ENCODE measurements at regions not wholly inside any gene's neighbourhood (a gene's known extent, or its start where the extent isn't known, plus 50 kb on each side); places are given as distances from the start of the nearest gene placed in this dataset.

DNA sequence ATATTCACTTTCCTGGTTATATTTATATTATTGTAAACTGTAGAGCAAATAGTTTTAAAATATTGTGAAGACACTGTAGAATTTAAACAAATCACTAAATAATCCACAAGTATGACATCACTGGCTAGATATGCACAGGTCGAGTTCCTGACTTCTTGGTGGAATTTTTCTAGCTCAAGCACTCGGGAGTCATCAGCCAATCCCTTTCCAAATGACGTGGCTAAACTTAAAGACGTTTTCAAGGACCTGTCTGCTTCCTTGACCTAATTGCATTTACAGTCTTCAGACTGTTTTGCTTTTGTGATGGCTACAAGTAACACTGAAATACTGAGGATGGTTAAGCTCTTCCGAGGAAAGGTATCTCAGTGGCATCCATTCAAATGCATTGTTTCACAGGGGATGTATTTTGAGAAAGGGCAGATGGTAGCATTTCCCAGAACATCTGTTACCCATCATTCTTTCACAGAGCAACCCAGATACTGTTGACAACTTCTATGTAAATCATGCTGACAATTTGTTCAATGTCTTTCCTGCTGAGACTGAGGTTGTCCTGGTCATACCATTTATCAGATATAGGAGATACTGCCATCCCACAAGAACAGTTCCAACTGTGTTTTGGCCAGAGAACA, 262.8 kb downstream of the CDH10 start:
- ATAC-seq (ENCODE audit: insufficient read depth, low FRiP score) (no peak), DNase-seq (no peak)
- Histone ChIP-seq H3K27me3 (ENCODE audit: control insufficient read depth in 3 of 3, insufficient read depth in 3 of 3, low read length in 2 of 3) (no peaks in the 10 kb centered on the region), H3K4me1 (ENCODE audit: control insufficient read depth in 5 of 5, insufficient read depth in 5 of 5, low read length in 5 of 5) (no peaks in the 10 kb centered on the region), H3K27ac (ENCODE audit: low read depth in 1 of 2, low read length in 1 of 2) (no peak overlapping the region), H3K9me3 (ENCODE audit: control insufficient read depth in 4 of 4, insufficient read depth in 3 of 4, low read length in 3 of 4) (no peaks in the 10 kb centered on the region), H3K36me3 (ENCODE audit: control insufficient read depth in 4 of 4, insufficient read depth in 4 of 4, low read length in 4 of 4) (no peaks in the 10 kb centered on the region), H3K4me3 (no peak overlapping the region), H3K9ac (ENCODE audit: insufficient read depth in 1 of 2, low read length in 2 of 2) (no peak overlapping the region)
- TF ChIP-seq, protein P1, sequence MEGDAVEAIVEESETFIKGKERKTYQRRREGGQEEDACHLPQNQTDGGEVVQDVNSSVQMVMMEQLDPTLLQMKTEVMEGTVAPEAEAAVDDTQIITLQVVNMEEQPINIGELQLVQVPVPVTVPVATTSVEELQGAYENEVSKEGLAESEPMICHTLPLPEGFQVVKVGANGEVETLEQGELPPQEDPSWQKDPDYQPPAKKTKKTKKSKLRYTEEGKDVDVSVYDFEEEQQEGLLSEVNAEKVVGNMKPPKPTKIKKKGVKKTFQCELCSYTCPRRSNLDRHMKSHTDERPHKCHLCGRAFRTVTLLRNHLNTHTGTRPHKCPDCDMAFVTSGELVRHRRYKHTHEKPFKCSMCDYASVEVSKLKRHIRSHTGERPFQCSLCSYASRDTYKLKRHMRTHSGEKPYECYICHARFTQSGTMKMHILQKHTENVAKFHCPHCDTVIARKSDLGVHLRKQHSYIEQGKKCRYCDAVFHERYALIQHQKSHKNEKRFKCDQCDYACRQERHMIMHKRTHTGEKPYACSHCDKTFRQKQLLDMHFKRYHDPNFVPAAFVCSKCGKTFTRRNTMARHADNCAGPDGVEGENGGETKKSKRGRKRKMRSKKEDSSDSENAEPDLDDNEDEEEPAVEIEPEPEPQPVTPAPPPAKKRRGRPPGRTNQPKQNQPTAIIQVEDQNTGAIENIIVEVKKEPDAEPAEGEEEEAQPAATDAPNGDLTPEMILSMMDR (IDR thresholded peaks at IDR 0.05; ENCODE audit: control extremely low read depth, extremely low read depth): no peak
- 34 to 54% methylated on average over 5 of the region's 5 CpGs for WGBS, 2 donors

DNA sequence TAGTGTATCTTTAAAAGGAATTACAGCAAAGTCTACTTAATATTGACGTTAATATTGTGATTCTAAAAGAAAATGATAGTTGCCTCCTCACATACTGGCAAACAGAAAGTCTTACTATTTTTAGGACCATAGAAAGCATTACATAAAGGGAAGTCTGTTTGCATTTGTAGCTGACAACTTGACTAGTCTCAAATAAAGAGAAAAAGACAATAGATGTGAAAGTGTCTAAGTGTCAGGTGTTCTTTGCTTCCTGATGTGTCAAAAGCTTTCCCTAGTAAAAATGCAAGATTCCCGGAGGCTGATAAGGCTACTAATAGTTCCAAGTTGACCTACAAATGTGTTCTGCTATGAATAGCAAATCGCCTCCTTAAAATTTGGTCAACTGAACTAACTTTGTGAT, 259.7 kb downstream of the CDH10 start:
- H3K27ac ChIP-seq (ENCODE audit: low read depth in 1 of 2, low read length in 1 of 2): no peak overlapping the region
- TF ChIP-seq, protein P1 (IDR thresholded peaks at IDR 0.05; ENCODE audit: control extremely low read depth, extremely low read depth): no peak
- no peak overlapping the region for H3K4me3 ChIP-seq
- H3K4me1 ChIP-seq (ENCODE audit: control insufficient read depth in 5 of 5, insufficient read depth in 5 of 5, low read length in 5 of 5): no peaks in the 10 kb centered on the region
- no peak for DNase-seq
- WGBS, 2 donors: 57 to 65% methylated on average over 3 of the region's 3 CpGs
- H3K9ac ChIP-seq (ENCODE audit: insufficient read depth in 1 of 2, low read length in 2 of 2): no peak overlapping the region
- no peaks in the 10 kb centered on the region for H3K36me3 ChIP-seq (ENCODE audit: control insufficient read depth in 4 of 4, insufficient read depth in 4 of 4, low read length in 4 of 4)
- no peaks in the 10 kb centered on the region for H3K27me3 ChIP-seq (ENCODE audit: control insufficient read depth in 3 of 3, insufficient read depth in 3 of 3, low read length in 2 of 3)
- peaks cover 0 to 3% (median 0%) of the 10 kb centered on the region in 4 donors for H3K9me3 ChIP-seq (ENCODE audit: control insufficient read depth in 4 of 4, insufficient read depth in 3 of 4, low read length in 3 of 4)
- ATAC-seq (ENCODE audit: insufficient read depth, low FRiP score): no peak

DNA sequence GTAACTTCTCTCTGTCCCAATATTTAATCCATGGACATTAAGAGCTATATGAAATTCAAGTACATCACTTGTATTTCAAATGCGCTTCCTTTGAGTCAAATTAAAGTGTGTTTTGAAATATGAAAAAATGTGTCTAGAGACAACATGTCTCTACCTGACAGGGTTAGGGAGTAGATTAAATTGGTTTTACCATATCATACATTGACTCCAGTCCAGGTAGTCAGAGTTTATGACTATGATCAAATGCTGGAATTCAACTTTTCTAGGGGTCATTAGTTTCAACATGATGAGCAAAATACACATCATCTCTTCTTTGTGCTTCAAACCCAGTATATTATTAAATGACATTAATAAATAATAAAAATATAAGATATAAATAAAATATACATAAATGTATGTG, 259.2 kb downstream of the CDH10 start:
- Histone ChIP-seq H3K4me1 (ENCODE audit: control insufficient read depth in 5 of 5, insufficient read depth in 5 of 5, low read length in 5 of 5) (no peaks in the 10 kb centered on the region), H3K36me3 (ENCODE audit: control insufficient read depth in 4 of 4, insufficient read depth in 4 of 4, low read length in 4 of 4) (no peaks in the 10 kb centered on the region), H3K9me3 (ENCODE audit: control insufficient read depth in 4 of 4, insufficient read depth in 3 of 4, low read length in 3 of 4) (peaks cover 0 to 3% (median 0%) of the 10 kb centered on the region in 4 donors), H3K27me3 (ENCODE audit: control insufficient read depth in 3 of 3, insufficient read depth in 3 of 3, low read length in 2 of 3) (no peaks in the 10 kb centered on the region), H3K9ac (ENCODE audit: insufficient read depth in 1 of 2, low read length in 2 of 2) (no peak overlapping the region), H3K27ac (ENCODE audit: low read depth in 1 of 2, low read length in 1 of 2) (no peak overlapping the region), H3K4me3 (no peak overlapping the region)
- DNase-seq (no peak), ATAC-seq (ENCODE audit: insufficient read depth, low FRiP score) (no peak)
- TF ChIP-seq, protein P1 (IDR thresholded peaks at IDR 0.05; ENCODE audit: control extremely low read depth, extremely low read depth): no peak
- WGBS, 2 donors: 93 to 98% methylated on average over 1 of the region's 1 CpG

DNA sequence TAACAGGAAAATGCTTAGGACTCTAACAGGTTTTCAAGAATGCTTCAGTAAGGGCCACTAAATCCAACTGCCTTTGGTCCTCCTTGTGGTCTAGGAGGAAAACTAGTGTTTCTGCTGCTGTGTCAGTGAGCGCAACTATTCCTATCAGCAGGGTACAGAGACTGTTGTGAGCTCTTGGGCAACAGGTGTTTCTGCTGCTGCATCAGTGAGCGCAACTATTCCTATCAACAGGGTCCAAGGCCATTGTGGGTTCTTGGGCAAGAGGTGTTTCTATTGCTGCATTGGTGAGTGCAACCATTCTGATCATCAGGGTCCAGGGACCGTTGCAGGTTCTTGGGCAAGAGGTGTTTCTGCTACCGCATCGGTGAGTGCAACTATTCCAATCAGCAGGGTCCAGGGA, 256.3 kb downstream of the CDH10 start:
- peaks cover 0 to 3% (median 1%) of the 10 kb centered on the region in 4 donors for H3K9me3 ChIP-seq (ENCODE audit: control insufficient read depth in 4 of 4, insufficient read depth in 3 of 4, low read length in 3 of 4)
- ATAC-seq (ENCODE audit: insufficient read depth, low FRiP score): no peak
- H3K4me3 ChIP-seq: no peak overlapping the region
- no peaks in the 10 kb centered on the region for H3K27me3 ChIP-seq (ENCODE audit: control insufficient read depth in 3 of 3, insufficient read depth in 3 of 3, low read length in 2 of 3)
- 73 to 84% methylated on average over 5 of the region's 5 CpGs for WGBS, 2 donors
- H3K4me1 ChIP-seq (ENCODE audit: control insufficient read depth in 5 of 5, insufficient read depth in 5 of 5, low read length in 5 of 5): no peaks in the 10 kb centered on the region
- H3K27ac ChIP-seq (ENCODE audit: low read depth in 1 of 2, low read length in 1 of 2): no peak overlapping the region
- no peak overlapping the region for H3K9ac ChIP-seq (ENCODE audit: insufficient read depth in 1 of 2, low read length in 2 of 2)
- no peaks in the 10 kb centered on the region for H3K36me3 ChIP-seq (ENCODE audit: control insufficient read depth in 4 of 4, insufficient read depth in 4 of 4, low read length in 4 of 4)
- TF ChIP-seq, protein P1 (IDR thresholded peaks at IDR 0.05; ENCODE audit: control extremely low read depth, extremely low read depth): no peak
- DNase-seq: no peak
